WTC11 (cell line): ENCODE measurements at regions not wholly inside any gene's neighbourhood (a gene's known extent, or its start where the extent isn't known, plus 50 kb on each side); places are given as distances from the start of the nearest gene placed in this dataset.

Source experiments
- ATAC-seq: fragments of 200-7000 bp; cut with Tn5 transposase; 2 replicates; pipeline ENCODE4 v1.10.0; 2021; ENCODE audit warnings: mild to moderate bottlenecking, moderate library complexity
- CTCF ChIA-PET: fragments of 300-600 bp; sonication (Branson Sonifier 250); formaldehyde crosslinking; loops from one replicate; lab custom pipeline; 2021; ENCODE audit warnings: antibody characterized with exemption; lab: Charles Lee
- POLR2A ChIA-PET: fragments of 350-600 bp; sonication (Branson Sonifier 250); formaldehyde crosslinking; loops from one replicate; lab custom pipeline; 2021; ENCODE audit warnings: antibody characterized with exemption; lab: Charles Lee
- DNase-seq: peaks from one replicate; pipeline ENCODE4 v3.0.0; 2021; ENCODE audit warnings: low spot score
- H3K27ac Mint-ChIP-seq: 2 replicates; pipeline ENCODE4 v1.8.0; 2021; ENCODE audit warnings: mixed read lengths
- H3K27me3 Mint-ChIP-seq: 2 replicates; pipeline ENCODE4 v1.8.0; 2021; ENCODE audit warnings: low read depth, mild to moderate bottlenecking, moderate library complexity, mixed read lengths
- H3K36me3 Mint-ChIP-seq: 2 replicates; pipeline ENCODE4 v1.8.0; 2021; ENCODE audit warnings: mixed read lengths
- H3K4me1 Mint-ChIP-seq: 2 replicates; pipeline ENCODE4 v1.8.0; 2022; ENCODE audit warnings: mixed read lengths
- H3K4me3 Mint-ChIP-seq: 2 replicates; pipeline ENCODE4 v1.8.0; 2021; ENCODE audit warnings: mild to moderate bottlenecking, moderate library complexity, mixed read lengths
- H3K9me3 Mint-ChIP-seq: 2 replicates; pipeline ENCODE4 v1.8.0; 2021; ENCODE audit warnings: mixed read lengths
- CBFB ChIP-seq: sonication (generic); formaldehyde crosslinking; IDR thresholded peaks from 2 replicates; pipeline ENCODE4 v1.8.1; 2022; ENCODE audit warnings: mild to moderate bottlenecking, low read depth, missing genetic modification reagents
- ERG ChIP-seq: fragments of 250-450 bp; sonication (Bioruptor Pico); IDR thresholded peaks from 2 replicates; pipeline ENCODE4 v1.8.0; 2021; ENCODE audit warnings: mild to moderate bottlenecking
- ETV6 ChIP-seq: sonication (generic); formaldehyde crosslinking; IDR thresholded peaks from 2 replicates; pipeline ENCODE4 v1.8.1; 2022; ENCODE audit warnings: mild to moderate bottlenecking, missing genetic modification reagents
- FOXJ3 ChIP-seq: sonication (generic); formaldehyde crosslinking; IDR thresholded peaks from 2 replicates; pipeline ENCODE4 v1.9.0; 2021; ENCODE audit warnings: missing genetic modification reagents, mild to moderate bottlenecking, borderline replicate concordance
- FOXP1 ChIP-seq: sonication (generic); formaldehyde crosslinking; IDR thresholded peaks from 2 replicates; pipeline ENCODE4 v1.8.0; 2022; ENCODE audit warnings: missing genetic modification reagents, mild to moderate bottlenecking, moderate library complexity, borderline replicate concordance
- HMGA2 ChIP-seq: fragments of 250-450 bp; sonication (Bioruptor Pico); IDR thresholded peaks from 2 replicates; pipeline ENCODE4 v1.4.0; 2021; ENCODE audit warnings: mild to moderate bottlenecking, moderate library complexity
- MAX ChIP-seq: sonication (generic); formaldehyde crosslinking; IDR thresholded peaks from 2 replicates; pipeline ENCODE4 v1.8.0; 2022; ENCODE audit warnings: mild to moderate bottlenecking, missing genetic modification reagents
- MXD4 ChIP-seq: fragments of 250-450 bp; sonication (Bioruptor Pico); IDR thresholded peaks from 2 replicates; pipeline ENCODE4 v1.8.0; 2021; ENCODE audit warnings: mild to moderate bottlenecking, moderate library complexity, borderline replicate concordance
- MYBL2 ChIP-seq: sonication (generic); formaldehyde crosslinking; IDR thresholded peaks from 2 replicates; pipeline ENCODE4 v1.8.1; 2023; ENCODE audit warnings: mild to moderate bottlenecking, moderate library complexity, missing genetic modification reagents
- NFATC4 ChIP-seq: fragments of 250-450 bp; sonication (Bioruptor Pico); IDR thresholded peaks from 2 replicates; pipeline ENCODE4 v1.9.0; 2021; ENCODE audit warnings: mild to moderate bottlenecking
- NR1H2 ChIP-seq: sonication (generic); formaldehyde crosslinking; IDR thresholded peaks from 2 replicates; pipeline ENCODE4 v1.9.0; 2021; ENCODE audit warnings: mild to moderate bottlenecking, moderate library complexity, missing genetic modification reagents
- PREB ChIP-seq: sonication (generic); formaldehyde crosslinking; IDR thresholded peaks from 2 replicates; pipeline ENCODE4 v1.8.1; 2022; ENCODE audit warnings: mild to moderate bottlenecking, missing genetic modification reagents, moderate library complexity, borderline replicate concordance
- PRRX2 ChIP-seq: fragments of 250-450 bp; sonication (Bioruptor Pico); IDR thresholded peaks from 2 replicates; pipeline ENCODE4 v1.8.0; 2021; ENCODE audit warnings: mild to moderate bottlenecking
- SOX15 ChIP-seq: fragments of 250-450 bp; sonication (Bioruptor Pico); IDR thresholded peaks from 2 replicates; pipeline ENCODE4 v1.9.0; 2021; ENCODE audit warnings: mild to moderate bottlenecking
- SP1 ChIP-seq: sonication (generic); formaldehyde crosslinking; conservative IDR thresholded peaks from 2 replicates; pipeline ENCODE4 v1.8.1; 2022; ENCODE audit warnings: missing genetic modification reagents
- TEAD1 ChIP-seq: sonication (generic); formaldehyde crosslinking; IDR thresholded peaks from 2 replicates; pipeline ENCODE4 v1.8.0; 2022; ENCODE audit warnings: mild to moderate bottlenecking, missing genetic modification reagents
- TP53 ChIP-seq: sonication (generic); formaldehyde crosslinking; IDR thresholded peaks from 2 replicates; pipeline ENCODE4 v1.8.1; 2023; ENCODE audit warnings: mild to moderate bottlenecking, missing genetic modification reagents
- ZNF671 ChIP-seq: fragments of 250-450 bp; sonication (Bioruptor Pico); IDR thresholded peaks from 2 replicates; pipeline ENCODE4 v1.8.0; 2021; ENCODE audit warnings: mild to moderate bottlenecking
- TF ChIP-seq, protein P1 (sequence below): fragments of 250-450 bp; sonication (Bioruptor Pico); IDR thresholded peaks from 2 replicates; pipeline ENCODE4 v2.1.2; 2022; ENCODE audit warnings: mild to moderate bottlenecking, moderate library complexity
- TF ChIP-seq, protein P2 (sequence below): fragments of 250-450 bp; sonication (Bioruptor Pico); IDR thresholded peaks from 2 replicates; pipeline ENCODE4 v1.9.0; 2021; ENCODE audit warnings: moderate library complexity, mild to moderate bottlenecking, inconsistent platforms, borderline replicate concordance

DNA sequence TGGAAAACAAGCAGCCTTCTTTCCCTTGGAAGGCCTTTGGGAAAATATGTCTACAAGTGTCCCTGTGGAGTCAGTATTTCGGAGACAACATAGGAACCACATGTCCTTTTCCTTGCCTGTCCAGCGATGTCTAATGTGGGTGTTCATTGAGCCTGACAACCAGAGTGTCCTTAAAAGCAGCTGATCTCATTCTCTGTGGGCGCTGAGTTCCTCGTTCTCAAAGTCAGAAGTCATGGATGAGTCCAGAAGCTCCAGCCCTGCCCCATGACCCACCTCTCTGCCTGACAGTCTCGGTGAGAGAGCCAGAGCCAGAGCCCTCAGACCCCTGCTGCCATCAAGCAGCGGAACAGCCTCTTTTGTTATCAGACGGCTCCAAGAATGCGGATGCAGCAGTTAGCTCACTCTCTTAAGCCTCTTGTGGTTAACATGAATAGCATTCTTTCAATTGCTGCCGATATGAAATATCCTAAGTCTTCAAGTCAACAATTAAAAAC lies 329.2 kb downstream of the TGFB2 start:
- H3K27ac Mint-ChIP-seq = peak overlapping the region; percentile 46
- peaks cover 3% of the 10 kb centered on the region; the same call in 1 of the 2 replicates for H3K36me3 Mint-ChIP-seq
- TF ChIP-seq, protein P1, sequence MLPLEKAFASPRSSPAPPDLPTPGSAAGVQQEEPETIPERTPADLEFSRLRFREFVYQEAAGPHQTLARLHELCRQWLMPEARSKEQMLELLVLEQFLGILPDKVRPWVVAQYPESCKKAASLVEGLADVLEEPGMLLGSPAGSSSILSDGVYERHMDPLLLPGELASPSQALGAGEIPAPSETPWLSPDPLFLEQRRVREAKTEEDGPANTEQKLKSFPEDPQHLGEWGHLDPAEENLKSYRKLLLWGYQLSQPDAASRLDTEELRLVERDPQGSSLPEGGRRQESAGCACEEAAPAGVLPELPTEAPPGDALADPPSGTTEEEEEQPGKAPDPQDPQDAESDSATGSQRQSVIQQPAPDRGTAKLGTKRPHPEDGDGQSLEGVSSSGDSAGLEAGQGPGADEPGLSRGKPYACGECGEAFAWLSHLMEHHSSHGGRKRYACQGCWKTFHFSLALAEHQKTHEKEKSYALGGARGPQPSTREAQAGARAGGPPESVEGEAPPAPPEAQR (CRISPR knock-in tag) = 0 out of 2 replicates have a peak, but pooled peaks have one; percentile 2
- TF ChIP-seq TEAD1 (CRISPR knock-in tag) (peak; percentile 84; the same call in 1 of the 2 replicates), ETV6 (CRISPR knock-in tag) (0 out of 2 replicates have a peak, but pooled peaks have one; percentile 59), FOXP1 (CRISPR knock-in tag) (no peak), MAX (CRISPR knock-in tag) (0 out of 2 replicates have a peak, but pooled peaks have one; percentile 25), MYBL2 (CRISPR knock-in tag) (no peak)
- no peak overlapping the region for H3K4me3 Mint-ChIP-seq
- peaks cover 18% of the 10 kb centered on the region for H3K9me3 Mint-ChIP-seq
- DNase-seq = peak; percentile 61
- ChIA-PET POLR2A (no interaction called here), CTCF (interaction anchor here (0.6 to 1.1 kb wide), 2 partner anchors 9 to 327 kb away, joined by 3 to 4 read pairs; no protein-coding TSS in a partner anchor)
- no peaks in the 10 kb centered on the region for H3K27me3 Mint-ChIP-seq
- ATAC-seq = peak; percentile 99
- H3K4me1 Mint-ChIP-seq = peaks cover 15% of the 10 kb centered on the region

DNA sequence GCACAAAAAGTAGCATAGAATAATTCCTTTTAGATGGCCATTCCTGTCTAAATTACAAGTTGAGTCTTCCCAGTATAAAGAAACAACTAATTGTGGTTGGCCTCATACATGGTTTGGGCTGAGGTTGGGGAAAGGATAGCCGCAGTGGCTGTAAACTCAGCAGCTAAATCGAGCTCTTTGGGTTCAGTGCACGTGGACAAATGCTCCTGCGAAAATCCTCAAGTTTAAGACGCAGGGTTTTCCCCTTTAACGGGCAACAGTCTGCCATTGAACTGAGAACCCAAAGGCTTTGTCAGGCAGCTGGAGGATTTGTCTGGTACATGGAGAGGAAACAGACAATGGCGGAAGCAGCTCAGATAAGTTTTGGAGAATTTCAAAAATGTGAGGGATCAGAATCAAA lies 331.9 kb downstream of the TGFB2 start:
- peaks cover 15% of the 10 kb centered on the region for H3K4me1 Mint-ChIP-seq
- no peak overlapping the region for H3K4me3 Mint-ChIP-seq
- TF ChIP-seq ERG (CRISPR knock-in tag) = no peak
- H3K9me3 Mint-ChIP-seq = no peaks in the 10 kb centered on the region
- POLR2A ChIA-PET = no interaction called here
- no peaks in the 10 kb centered on the region for H3K27me3 Mint-ChIP-seq
- DNase-seq (no peak), ATAC-seq (no peak)
- CTCF ChIA-PET = no interaction called here
- no peaks in the 10 kb centered on the region for H3K36me3 Mint-ChIP-seq
- no peak overlapping the region for H3K27ac Mint-ChIP-seq

- no peak overlapping the region for H3K4me3 Mint-ChIP-seq
- H3K27me3 Mint-ChIP-seq = no peaks in the 10 kb centered on the region
- no peak overlapping the region for H3K27ac Mint-ChIP-seq
- no peaks in the 10 kb centered on the region for H3K9me3 Mint-ChIP-seq
- ChIA-PET CTCF (no interaction called here), POLR2A (no interaction called here)
- TF ChIP-seq PRRX2 (CRISPR knock-in tag) = no peak
- no peak for TF ChIP-seq SOX15
- TF ChIP-seq MYBL2 (CRISPR knock-in tag) = no peak
- no peak for TF ChIP-seq HMGA2 (CRISPR knock-in tag)
- no peak for TF ChIP-seq CBFB
- TF ChIP-seq MXD4 (CRISPR knock-in tag) = no peak
- no peak for TF ChIP-seq NFATC4 (CRISPR knock-in tag)
- no peak for TF ChIP-seq ZNF671 (CRISPR knock-in tag)
- TF ChIP-seq, protein P2, sequence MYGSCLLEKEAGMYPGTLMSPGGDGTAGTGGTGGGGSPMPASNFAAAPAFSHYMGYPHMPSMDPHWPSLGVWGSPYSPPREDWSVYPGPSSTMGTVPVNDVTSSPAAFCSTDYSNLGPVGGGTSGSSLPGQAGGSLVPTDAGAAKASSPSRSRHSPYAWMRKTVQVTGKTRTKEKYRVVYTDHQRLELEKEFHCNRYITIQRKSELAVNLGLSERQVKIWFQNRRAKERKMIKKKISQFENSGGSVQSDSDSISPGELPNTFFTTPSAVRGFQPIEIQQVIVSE (CRISPR knock-in tag) = no peak
- TF ChIP-seq SP1 (CRISPR knock-in tag) = no peak
- H3K36me3 Mint-ChIP-seq = no peaks in the 10 kb centered on the region
- no peak for DNase-seq
- ATAC-seq = no peak
- H3K4me1 Mint-ChIP-seq = peaks cover 11% of the 10 kb centered on the region
Observed at GRCh38 chr1:218679391-218679790, 334.3 kb downstream of the TGFB2 start.

DNA sequence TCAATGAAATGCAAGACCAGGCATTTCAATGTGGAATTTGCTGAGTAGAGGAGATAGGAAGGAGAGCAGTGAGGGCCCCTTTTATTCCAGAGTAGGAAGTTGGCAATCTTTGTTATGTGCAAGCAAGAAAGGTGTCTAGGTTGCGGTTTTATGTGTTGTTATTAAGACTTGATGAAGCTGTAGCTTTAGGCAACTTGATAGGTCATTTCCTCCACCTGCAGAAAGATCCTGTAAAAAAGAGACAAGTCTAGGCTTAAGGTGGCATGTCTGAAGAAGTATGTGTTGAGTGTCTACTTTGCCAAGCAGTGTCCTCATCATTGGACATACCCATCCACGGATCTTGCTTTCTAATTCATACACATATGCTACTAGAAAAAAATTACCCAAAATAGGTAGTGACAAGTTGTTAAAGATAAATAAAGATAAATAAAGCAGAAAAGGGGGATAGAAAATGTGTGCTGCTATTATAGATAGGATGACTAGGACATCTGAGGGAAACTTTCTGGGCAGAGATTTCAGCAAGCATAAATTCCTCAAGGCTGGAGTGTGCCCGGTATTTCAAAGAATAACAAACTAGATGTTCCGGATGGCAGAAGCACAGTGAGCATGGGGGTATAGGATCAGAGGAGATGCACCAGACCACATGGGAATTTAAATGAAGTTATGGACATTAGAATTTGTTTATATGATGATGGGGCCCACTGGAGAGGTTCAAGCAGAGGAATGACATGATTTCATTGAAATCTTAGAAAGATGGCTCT lies 335.0 kb downstream of the TGFB2 start:
- DNase-seq = no peak
- no peaks in the 10 kb centered on the region for H3K9me3 Mint-ChIP-seq
- TF ChIP-seq TP53 = no peak
- no peak for TF ChIP-seq FOXJ3 (CRISPR knock-in tag)
- no peak for TF ChIP-seq PREB (CRISPR knock-in tag)
- TF ChIP-seq NR1H2 (CRISPR knock-in tag) = no peak
- TF ChIP-seq, all 79 proteins: peak for 0
- Mint-ChIP-seq H3K4me3 (no peak overlapping the region), H3K4me1 (peaks cover 6% of the 10 kb centered on the region), H3K27ac (no peak overlapping the region), H3K27me3 (no peaks in the 10 kb centered on the region), H3K36me3 (no peaks in the 10 kb centered on the region)
- ChIA-PET CTCF (no interaction called here), POLR2A (no interaction called here)
- no peak for ATAC-seq
